ENCODE measurements at regions not wholly inside any gene's neighbourhood (a gene's known extent, or its start where the extent isn't known, plus 50 kb on each side); places are given as distances from the start of the nearest gene placed in this dataset.

- no peak for TF ChIP-seq CTCF (IDR thresholded peaks at IDR 0.05; ENCODE audit: borderline replicate concordance, insufficient read depth, low read depth, low read length)
- H3K4me3 ChIP-seq (ENCODE audit: low read depth, low read length), result no peak overlapping the region
Measured at GRCh38 chr9:13990994-13991393, 322.9 kb downstream of the NFIB start.

- no peak overlapping the region for H3K4me3 ChIP-seq (ENCODE audit: low read depth, low read length)
- no peak for TF ChIP-seq CTCF (IDR thresholded peaks at IDR 0.05; ENCODE audit: borderline replicate concordance, insufficient read depth, low read depth, low read length)
Measured at GRCh38 chr9:13990331-13990730, 323.6 kb downstream of the NFIB start.

GRCh38 chr9:13988944-13989343 is 325.0 kb downstream of the NFIB start:
- no peak overlapping the region for H3K4me3 ChIP-seq (ENCODE audit: low read depth, low read length)
- TF ChIP-seq CTCF (IDR thresholded peaks at IDR 0.05; ENCODE audit: borderline replicate concordance, insufficient read depth, low read depth, low read length), result no peak

GRCh38 chr9:13983607-13984006 is 330.3 kb downstream of the NFIB start:
- TF ChIP-seq CTCF (IDR thresholded peaks at IDR 0.05; ENCODE audit: borderline replicate concordance, insufficient read depth, low read depth, low read length), result no peak
- H3K4me3 ChIP-seq (ENCODE audit: low read depth, low read length), result no peak overlapping the region

- TF ChIP-seq CTCF (IDR thresholded peaks at IDR 0.05; ENCODE audit: borderline replicate concordance, insufficient read depth, low read depth, low read length), result no peak
- H3K4me3 ChIP-seq (ENCODE audit: low read depth, low read length), result no peak overlapping the region
Measured at GRCh38 chr9:13979941-13980318, 334.0 kb downstream of the NFIB start.

- H3K4me3 ChIP-seq (ENCODE audit: low read depth, low read length), result no peak overlapping the region
- no peak for TF ChIP-seq CTCF (IDR thresholded peaks at IDR 0.05; ENCODE audit: borderline replicate concordance, insufficient read depth, low read depth, low read length)
Measured at GRCh38 chr9:13975611-13976290, 338.2 kb downstream of the NFIB start.

GRCh38 chr9:13974891-13975290 is 339.1 kb downstream of the NFIB start:
- no peak overlapping the region for H3K4me3 ChIP-seq (ENCODE audit: low read depth, low read length)
- TF ChIP-seq CTCF (IDR thresholded peaks at IDR 0.05; ENCODE audit: borderline replicate concordance, insufficient read depth, low read depth, low read length), result no peak
